Inferior parietal cortex (tissue), 1 donor: ENCODE measurements at regions not wholly inside any gene's neighbourhood (a gene's known extent, or its start where the extent isn't known, plus 50 kb on each side); places are given as distances from the start of the nearest gene placed in this dataset.

Experiments
- DNase-seq: peaks from one replicate; pipeline ENCODE4 v3.0.0-alpha.2; 2016; ENCODE audit errors: extremely low spot score

DNA sequence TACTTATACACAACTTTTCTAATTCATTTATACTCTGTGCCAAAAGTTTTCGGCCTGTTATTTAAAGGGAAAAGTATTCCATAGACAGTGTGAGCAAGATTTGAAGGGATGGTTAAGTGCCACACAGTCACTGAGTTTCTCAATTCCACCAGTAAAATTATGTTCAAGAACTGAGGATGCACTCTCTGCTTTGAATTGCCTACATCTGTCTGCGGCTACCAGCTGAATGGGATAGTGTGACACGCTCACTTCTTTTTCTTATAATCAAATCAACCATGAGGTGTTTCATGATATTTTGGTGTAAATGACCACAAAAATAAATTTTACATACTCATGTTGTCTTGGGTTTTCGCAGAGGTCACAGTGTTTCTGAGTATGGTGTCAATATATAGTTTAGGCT, 218.4 kb upstream of the TMEM161B start:
- no peak for DNase-seq

DNA sequence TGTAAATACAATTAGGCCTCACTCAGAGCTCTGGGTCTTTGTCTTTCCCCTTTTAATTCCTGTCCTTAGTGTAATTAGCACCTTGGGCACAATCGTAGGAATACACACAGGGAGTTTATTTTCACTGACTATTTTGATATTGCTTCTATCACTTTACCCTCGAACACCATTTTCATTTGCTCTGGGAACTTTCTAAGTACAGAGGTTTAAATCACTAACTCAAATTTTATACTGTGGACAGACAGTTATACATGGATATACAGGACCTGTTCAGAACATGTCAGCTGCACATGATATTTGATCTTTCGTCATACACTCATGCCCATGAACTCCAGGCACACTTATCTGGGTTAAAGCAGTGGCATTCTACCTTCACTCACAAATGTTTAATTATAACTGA, 217.8 kb upstream of the TMEM161B start:
- DNase-seq: no peak

DNA sequence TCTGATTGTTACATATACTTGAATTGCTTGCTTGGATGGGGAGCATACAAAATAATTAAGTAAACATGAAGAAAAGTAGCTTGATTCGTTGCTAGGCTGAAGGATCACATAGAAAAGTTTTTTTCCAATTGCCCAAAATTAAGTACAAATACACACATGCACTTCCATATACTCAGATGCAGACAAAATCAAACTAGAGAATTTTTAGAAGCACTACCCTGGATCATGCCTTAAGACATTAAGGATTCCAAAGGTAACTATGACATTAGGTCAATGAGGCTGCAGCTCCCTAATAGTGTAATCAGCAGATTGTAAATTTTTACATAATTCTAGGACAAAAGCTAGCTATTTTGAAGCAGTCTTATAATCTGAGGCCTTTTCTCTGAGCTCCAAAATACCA, 216.9 kb upstream of the TMEM161B start:
- no peak for DNase-seq

DNA sequence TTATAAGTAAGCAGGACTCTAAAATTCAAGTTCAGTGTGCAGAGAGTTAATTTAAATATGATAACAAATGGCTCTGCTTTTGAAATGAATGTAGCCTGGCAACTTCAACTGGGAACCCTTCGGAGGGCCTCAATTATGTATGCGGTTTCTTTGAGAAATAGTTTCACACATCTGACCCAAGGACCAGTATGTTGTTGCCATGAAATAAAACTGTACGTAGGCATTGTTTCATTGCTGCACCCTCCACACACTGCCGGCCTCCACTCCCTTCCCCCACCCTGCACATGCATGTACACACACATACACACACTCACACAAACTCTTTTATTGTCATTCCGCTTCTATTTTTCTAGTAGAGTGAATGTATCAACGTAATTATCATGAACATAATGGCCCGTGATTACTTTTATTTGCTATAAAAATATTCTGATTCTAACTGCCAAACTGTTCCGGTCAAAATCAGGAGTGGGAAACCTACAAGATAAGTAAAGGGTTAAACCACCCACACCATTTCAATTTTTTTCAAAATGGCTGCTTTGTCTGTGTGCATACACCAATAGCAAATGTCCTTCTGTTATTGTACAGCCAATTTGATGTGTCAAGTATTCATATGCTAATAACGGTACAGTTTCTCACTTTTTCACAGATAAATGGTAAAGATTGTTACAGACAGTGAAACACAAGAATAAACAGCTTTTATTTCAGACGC, 215.5 kb upstream of the TMEM161B start:
- no peak for DNase-seq

DNA sequence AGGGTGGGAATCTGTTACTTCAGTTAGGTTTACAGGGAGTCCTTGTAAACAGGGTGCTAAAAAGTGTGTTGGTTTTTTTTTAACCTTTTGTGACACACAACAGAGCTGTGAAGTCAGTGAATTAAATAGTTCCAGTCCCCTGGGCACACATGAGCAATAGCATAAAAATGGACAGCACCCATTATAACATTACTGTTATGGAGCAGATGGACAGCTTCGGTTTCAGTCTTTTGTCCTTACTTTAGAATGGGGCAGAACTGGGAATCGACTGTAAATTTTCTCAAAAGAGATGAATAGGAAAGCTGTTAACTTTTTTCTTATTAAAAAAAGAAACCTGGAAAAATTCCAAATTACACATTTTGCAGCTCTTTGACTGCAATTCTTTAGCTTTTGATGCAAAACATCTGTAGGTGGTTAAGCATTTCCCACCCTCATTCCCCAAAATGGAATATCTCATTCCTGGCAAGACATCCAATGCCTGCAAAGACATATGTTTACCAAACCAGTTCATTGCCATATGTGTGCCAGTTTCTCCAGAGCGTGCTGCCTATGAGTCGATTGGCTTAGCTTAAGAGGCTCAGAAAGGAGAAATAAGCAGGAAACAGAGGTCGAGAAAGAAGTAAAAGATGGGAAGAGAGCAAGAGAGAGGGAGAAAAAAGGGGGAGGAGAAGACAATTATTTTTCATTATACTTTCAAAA, 212.3 kb upstream of the TMEM161B start:
- peak; percentile 64 for DNase-seq

DNA sequence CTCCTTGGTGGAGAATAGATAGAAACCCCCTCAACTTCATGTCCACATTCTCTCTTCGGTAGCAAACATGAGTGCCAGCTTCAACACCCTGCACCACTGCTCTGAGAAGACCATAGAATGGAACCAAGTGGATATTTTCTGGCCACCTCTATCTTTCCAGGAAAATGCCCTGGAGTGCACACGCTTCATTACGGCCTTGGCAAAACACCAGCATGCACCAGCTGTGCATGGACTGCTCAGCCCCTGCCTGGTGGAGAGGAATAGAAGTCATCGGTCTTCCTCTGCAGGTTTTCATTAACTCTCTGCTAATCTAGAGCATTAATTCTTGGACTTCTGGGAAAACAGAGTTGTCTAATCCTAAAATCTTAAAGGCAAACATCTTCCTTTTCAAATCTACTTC, 211.6 kb upstream of the TMEM161B start:
- DNase-seq: no peak

DNA sequence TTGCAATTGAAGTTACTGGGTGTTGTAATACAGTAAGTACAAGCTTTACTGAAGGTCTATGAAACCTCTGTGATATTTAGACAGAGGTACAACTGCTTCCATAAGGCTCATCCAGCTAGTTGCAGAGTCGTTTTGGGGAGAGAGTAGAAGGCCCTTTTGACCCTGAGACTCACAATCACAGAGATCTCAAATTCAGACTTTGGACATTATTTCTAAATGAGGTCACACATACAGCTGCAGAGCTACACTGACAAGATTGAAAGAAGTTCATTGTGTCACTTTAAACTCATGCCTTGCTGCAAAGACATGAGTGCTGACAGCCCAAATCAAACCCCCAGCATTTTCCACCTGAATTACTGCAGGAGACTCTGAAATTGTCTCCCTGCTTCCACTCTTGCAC, 205.9 kb upstream of the TMEM161B start:
- peak; percentile 38 for DNase-seq

DNA sequence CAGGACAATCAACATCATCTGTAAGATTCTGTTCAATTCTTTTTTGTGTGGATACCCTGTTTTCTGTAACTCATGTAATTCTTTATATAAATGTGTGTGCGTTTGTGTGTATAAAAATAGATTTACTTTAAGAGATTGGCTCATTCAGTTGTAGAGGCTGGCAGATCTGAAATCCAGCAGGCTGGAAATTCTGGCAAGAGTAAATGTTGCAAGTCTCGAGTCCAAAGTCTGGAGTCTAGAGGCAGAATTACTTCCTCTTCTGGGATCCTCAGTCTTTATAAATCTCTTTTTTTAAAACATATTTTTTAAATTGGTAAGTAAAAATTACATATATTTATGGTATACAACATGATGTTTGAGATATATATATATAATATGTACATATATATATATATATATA, 202.1 kb upstream of the TMEM161B start:
- DNase-seq: no peak

DNA sequence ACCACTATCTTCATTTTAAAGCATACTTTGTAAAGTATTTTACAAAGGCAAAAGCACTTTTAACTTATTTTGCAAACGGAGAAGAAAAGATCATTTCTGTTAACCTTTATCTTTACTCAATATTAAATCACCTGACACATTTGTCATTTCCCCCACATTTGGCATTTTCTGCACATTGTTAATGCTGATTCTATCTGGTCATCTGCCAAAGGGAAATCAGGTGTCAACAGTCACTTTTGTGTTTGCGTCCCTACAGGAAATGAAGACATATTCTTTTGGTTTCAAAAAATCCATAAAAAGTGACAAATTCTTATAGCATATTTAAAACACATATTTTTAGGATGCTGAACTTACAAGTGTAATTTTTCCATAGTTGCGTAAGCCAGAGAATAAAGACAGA, 191.3 kb upstream of the TMEM161B start:
- DNase-seq: no peak

DNA sequence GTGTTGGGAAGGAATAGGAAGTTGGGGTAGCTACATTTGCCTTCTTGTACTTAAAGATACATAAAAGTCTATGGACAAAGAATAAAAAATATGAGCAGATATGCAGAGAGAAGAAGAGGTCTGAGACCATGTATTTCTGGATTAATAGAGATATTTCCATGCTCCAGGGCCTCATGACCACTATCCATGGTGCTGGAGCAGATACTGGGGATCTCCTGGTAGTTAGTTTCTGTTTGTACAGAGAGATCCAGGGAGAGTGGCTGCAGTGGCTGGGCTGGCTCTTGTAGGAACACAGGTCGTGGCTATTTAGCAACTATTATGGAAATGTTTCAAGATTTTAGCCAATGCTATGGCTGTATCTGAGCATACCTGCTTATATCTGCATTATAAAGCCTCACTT, 184.2 kb upstream of the TMEM161B start:
- DNase-seq: no peak

DNA sequence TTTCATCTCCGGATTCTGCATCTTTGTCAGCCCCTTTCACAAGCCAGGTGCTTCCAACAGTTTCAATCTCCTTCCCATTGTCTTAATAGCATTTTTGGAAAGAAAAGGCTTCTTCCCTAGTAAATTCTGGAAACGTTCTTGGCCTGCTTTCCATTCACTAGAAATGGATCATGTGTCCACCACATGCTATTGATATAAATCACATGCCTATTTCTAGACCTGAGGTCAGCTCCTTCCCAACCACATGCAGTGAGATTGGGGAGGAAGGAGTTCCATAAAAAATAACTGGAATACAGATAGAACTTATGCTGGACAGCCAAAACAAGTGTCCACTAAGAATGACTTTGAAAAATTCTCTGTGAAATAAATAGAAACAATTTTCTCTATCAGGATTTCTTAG, 181.6 kb upstream of the TMEM161B start:
- DNase-seq: no peak

DNA sequence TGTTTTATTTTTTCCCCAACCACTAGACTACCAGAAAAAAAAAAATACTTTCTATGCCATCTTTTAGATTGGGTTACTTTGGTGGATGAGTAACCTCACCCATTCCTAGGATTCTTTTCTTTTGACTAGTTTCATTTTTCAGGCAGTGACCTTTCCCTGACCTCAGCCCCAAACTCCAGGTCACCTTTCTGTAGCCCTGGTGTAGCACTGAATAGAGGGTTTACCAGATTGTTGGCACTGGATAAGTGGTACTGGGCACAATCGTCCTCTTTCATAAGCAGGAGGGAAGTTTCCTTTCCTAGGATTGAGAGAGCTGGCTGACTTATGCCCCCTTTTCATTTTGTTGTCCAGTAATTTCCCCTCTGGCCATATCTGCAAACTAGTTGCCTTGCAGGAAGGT, 169.4 kb upstream of the TMEM161B start:
- DNase-seq: no peak

DNA sequence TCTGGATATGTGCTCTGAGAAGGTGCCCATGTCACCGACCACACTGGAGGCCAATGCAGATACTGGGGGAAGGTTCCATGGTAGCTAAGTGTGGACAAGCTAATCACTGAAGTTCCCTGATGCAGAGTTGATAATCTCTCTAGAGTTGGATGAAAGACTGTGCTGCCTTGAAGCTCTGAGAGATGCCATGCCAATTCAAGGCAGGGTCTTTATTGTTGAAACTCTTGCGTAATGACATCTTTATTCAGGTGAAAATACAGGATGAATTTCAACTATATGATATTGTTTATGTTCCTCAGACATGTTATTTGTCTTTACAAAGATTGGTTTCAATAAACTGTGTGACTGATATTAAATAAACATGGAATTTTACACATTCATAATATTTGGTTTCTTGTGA, 167.6 kb upstream of the TMEM161B start:
- no peak for DNase-seq

DNA sequence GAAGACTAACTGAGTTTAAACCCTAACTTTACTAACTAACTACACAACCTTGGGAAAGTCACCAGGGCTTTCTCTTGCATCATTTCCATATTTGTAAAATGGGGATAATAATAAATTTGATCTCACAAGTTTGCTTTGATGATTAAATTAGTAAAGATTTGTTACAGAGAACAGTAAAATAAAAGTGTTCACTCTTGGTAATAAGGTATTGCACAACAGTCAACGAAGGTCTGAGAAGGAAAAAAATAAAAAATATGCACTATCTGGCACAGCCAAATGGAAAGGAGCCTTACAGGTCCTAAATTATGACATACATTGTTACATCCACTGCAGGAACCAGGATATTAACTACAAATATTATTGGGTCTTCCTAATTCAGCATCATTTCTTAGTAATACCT, 160.0 kb upstream of the TMEM161B start:
- DNase-seq: no peak

DNA sequence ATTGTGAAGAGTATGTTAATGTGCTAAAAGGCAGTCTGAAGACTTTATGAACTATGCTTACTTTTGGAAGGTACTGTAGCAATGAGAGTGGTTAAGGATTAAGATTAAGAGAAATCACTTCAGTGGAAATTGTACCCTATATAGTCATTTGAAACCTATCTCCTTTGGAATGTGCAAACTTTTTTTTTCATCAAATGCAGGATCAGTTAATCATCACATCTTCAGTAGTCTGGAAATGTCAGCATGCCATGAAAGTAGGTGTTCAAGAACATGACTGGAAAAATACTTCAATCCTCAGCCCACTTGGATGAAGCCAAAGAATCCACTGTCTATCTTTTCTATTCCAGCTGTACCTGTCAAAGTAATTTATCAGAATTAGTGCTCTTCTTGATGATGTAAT, 157.8 kb upstream of the TMEM161B start:
- no peak for DNase-seq

DNA sequence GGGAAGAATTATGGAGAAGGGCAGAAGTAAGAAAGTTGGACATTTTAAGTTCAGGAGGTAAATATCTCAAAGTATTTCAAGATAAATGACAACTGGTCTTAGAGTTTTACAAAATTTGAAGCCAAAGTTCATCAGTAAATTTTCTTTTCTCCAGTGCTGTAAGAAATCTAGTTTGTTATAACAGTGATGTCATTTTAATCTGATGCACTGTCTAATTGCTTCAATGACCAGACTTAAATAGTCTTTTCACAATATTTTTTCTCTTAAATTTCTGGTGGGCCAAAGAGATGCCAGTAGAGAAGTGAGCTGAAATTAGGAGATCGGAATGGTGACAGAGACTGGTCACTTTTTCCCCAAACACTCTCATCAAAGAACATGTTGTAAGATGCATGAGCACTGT, 156.5 kb upstream of the TMEM161B start:
- no peak for DNase-seq

DNA sequence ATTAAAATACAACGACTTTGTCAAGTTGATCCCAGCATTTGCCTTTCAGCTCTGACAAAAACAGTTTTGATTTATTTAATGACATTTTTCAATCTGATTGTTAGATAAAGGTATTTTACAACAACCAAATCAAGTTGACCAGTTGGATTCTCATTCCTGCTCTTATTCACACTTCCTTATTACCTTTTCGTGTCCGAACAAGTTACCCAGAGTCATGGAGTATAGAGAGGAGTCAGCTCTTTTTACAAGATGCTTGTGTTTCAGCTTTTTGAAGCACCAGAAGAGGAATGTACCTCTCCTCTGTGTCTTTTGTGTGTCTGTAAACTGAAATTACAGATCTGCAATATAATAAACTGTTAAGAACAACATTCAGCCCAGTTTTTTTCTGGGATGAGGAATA, 151.3 kb upstream of the TMEM161B start:
- DNase-seq: no peak

DNA sequence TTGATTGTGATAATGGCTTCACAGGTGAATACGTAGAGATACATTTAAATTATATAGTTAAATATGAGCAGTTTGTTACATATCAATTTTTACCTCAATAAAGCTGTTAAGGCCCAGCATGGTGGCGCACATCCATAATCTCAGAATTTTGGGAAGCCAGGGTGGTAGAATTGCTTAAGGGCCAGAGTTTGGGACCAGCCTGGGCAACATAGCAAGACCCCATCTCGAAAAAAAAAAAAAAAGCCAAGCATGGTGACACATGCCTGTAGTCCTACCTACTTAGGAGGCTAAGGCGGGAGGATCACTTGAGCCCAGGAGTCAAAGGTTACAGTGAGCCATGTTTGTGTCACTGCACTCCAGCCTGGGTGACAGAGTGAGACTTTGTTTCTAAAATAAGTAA, 138.7 kb upstream of the TMEM161B start:
- no peak for DNase-seq

DNA sequence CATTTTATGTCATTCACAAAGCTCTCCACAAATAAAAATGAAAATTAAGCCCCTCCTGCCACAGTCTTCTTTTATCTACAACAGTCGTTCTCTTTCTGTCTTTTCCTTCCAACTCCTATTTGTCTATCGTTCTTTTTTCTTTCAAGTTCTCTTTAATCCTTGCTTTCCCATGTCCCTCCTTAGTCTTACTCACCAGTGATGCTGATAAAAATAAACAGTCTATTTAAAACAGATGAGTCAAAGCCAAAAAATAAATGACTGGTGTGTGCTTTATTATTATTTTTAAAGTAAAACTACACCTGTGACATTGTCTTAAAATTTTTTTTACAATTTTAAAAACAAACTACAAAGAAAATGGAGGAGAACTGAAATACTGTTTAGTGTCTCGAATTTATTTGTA, 137.1 kb upstream of the TMEM161B start:
- no peak for DNase-seq

DNA sequence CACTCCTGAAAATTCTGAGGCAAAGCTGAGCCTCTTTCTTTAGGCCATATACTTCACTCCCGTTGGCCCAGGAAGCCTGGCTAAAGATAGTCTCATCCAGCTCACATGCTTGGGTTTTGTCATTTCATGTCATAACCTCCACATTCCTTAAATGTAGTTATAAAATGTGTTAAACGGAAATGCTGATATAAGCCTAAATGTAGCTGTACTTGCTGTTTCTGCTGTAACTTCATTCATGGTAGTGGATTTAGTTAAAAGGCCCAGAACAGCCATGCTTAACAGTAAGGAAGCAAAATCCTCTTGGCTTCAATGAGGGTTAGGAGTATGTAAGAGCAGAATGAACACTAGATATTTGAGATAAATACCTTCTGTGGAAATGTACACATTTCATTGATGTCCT, 135.8 kb upstream of the TMEM161B start:
- DNase-seq: no peak

DNA sequence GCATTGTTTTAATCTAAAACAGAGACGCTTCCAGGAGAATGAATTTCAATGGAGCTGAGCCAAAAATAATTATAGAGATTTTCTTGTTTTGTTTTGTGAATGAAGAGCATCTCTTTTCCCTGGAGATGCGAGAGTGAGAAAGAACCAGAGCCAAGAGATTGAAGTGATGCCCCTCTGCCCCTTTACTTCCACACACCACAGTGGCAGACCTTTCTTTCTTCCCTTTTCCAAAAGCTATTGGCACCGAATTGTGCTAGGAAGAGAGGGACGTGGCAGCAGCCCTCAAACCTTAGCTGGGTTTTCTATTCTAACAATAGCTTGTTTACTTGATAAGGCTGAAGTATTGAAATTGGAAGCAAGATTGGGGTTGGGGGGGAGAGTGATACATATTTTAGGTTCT, 133.0 kb upstream of the TMEM161B start:
- peak; percentile 30 for DNase-seq

DNA sequence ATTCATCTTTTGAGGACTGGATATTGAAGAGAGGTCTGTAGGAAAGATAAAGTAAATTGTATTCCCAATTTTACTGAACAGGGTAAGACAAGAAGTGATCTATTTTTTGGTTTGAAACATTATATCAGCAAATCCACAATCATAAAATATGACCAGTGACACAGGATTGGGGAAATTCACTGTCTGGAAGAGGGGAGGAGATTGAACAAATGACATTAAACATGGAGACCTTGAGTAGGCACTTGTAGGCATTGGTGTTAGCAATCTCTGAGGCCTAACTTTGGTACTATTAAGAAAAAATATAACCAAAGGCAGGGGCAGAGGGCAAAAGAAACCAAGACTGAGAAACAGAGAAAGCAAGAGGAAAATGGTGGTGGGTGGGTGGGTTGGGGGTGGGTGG, 132.6 kb upstream of the TMEM161B start:
- DNase-seq: no peak

DNA sequence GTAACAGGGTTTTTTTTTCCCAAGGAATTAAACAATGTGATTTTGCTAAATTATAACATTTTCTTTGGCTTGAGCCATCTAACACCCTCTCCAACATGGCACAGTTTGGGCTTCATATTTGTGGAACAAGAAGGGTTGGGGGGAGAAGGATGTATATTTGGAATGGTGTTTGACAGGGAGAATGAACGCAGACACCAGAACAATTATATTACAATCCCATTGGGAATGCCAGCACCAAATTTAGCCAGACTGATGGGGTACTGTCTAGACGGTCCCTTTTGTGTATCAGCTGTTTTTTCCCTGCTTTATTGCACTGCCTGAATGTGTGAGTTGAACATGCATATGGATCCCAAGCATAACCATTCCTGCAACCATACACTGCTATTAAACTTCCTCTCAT, 130.9 kb upstream of the TMEM161B start:
- DNase-seq: no peak

DNA sequence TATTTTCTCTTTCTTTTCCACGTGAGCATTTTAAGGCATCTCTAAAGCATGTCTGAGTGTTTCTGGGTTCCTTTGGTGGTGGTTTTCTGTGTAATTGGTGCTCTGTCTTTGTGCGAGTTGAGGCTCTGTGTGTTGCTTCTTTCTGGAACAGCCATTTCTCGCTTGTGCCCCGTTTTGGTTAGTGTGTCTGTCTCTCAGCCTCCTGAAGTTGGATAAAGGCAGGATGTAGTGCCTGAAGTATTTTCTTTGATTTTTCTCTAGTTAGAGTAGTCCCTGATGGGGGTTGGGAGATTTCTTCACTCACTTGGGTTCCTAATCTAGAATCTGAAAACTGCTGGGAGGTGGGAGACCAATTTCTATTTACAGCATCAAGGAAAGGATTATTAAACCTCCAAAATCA, 129.7 kb upstream of the TMEM161B start:
- peak; percentile 54 for DNase-seq
